HG03135 (cell line): ENCODE measurements at regions not wholly inside any gene's neighbourhood (a gene's known extent, or its start where the extent isn't known, plus 50 kb on each side); places are given as distances from the start of the nearest gene placed in this dataset.

ENCODE experiments used
- ATAC-seq: cut with Tn5 transposase; IDR thresholded peaks from one replicate; pipeline ENCODE4 v1.9.1; 2021; ENCODE audit warnings: mild to moderate bottlenecking, moderate library complexity; ENCODE audit not compliant: unreplicated experiment

DNA sequence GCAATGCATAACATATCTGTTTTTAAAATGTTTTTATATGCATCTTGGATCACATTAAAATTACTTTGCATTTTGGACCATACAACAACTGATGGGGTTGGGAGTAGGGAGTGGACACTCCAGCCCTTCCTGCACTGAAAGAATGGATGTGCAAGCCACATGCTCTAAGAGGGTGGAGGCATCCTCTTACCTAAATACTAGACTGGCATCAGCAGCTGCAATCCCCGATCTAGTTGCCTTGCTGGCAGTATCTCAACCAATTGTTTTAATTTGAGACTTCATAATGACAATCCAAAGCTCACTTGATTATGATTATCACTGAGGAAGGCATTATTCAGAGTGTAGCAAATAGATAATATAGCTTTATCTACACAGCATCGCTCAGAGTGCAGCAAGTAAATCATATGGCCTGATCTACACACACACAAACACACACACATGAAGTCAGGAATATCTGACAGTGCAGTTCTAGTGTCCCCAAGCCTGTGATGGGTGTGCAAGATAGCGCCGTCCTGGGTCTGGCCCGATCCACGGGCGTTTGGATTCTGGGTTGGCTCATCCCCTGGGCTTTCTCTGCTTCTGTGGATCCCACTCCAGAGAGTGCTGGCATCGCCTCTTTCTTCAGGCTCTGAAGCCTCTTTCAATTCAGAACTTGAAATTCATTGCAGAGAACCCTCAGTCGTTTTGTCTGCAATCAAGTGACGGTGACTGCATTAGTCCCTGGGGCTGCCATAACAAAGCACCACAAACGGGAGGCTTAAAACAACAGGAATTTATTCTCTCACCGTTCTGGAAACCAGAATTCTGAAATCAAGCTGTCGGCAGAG is 181.3 kb downstream of the ETS2 start:
- no peak for ATAC-seq

DNA sequence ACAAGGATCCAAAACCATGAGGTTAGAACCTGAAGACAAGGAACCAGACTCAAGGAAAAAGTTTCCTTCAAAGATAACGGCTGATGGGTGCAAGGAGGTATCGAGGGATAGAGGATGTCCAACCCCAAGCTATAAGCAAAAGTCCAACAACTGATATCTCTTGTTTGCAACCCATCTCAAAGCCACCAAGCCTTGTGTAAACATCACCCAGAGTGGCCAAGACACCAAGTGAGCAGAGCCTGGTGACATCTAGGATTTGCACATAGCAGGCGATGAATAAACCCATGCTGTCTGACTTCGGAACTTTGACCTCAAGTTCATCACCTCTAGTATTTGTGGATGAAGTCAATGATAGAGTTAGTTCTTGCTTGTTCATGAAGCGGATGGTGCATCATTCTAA is 180.7 kb downstream of the ETS2 start:
- ATAC-seq = no peak

DNA sequence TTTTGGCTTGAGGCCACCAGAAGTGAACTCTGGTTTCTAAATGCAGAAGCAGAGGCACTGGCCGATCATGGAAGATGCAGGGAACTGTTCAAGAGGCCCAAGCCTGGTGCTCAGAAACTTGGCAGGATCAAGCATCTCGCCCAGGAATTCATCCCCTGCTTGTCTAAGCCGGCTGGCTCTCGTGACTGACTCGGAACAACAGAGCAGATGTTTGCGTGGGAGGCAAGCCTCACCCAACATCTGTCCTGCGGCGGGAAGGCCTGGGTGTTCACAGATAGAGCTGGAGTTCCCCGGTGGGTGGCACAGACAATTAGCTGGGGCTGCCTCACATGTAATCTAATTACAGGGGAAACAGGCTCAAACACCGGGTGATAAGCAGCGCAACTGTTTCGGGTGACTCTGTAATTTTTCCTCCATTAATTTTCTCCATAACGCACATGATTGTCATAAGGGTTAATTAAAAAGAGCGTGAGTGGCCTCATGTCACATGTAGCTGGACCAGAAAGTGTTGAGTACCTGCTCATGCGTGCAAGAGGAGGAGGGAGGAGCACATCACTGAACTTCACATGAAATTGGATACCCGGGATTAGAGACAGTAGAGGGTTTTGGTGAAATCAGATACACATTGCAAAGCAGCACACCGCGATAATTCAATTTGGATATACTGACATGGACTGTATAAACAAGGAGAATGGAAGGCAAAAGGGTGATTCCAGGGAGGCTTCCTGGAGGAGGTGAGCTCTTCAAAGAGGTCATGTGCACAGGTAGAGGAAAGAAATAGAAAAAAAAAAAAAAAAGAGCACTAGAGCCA is 180.0 kb downstream of the ETS2 start:
- no peak for ATAC-seq

DNA sequence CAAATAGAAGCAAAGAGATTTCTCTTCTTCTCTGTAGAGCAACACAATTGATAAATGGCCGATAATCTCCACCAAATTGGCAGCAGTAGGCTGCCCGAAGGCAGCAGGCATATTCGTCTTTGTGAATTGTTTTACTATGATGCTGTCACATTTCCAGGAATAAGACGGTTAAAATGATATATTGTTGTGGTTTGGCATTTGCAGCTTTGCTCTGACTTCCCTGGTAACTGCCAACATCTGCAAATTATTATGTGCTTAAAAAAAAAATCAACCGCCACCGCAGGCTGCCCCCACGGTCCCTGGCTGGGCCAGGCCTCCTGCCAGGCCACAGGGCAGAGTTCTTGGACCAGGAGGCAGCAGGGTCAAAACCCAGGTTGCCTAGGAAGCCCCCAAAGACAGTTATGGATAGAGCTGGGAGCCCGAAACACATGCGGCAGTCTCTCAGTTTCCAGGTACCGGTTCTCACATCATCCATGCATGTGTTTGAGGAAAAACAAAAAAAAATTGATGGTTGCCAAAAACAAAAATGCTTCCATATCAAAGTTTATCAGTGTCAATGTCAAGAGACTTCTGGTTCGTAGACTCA is 179.3 kb downstream of the ETS2 start:
- ATAC-seq = no peak

DNA sequence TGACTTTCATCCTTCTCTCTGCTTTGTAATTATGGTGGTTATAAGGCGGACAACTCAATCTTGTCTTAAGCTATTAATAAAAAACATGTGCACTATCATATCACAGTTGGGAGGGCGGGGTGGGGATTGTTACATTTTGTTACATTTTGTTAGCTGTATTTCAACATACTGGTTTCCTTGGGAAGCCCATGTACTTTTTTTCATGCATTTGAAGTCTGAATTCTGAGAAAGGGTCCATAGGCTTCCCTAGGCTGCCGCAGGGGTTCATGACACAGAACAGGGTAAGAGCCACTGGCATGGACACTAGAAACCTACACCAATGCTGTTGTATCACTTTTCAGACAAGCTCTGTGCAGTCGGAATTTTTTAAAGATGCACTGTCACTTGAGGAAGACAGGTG is 178.8 kb downstream of the ETS2 start:
- no peak for ATAC-seq

DNA sequence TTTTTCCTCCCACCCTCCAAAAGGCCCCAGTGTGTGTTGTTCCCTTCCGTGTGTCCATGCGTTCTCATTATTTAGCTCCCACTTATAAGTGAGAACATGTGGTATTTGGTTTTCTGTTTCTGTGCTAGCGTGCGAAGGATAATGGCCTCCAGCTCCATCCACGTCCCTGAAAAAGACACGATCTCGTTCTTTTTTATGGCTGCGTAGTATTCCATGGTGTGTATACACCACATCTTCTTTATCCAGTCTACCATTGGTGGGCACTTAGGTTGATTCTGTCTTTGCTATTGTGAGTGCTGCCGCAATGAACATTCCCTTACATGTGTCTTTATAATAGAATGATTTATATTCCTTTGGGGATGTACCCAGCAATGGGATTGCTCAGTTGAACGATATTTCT is 177.8 kb downstream of the ETS2 start:
- ATAC-seq = no peak

DNA sequence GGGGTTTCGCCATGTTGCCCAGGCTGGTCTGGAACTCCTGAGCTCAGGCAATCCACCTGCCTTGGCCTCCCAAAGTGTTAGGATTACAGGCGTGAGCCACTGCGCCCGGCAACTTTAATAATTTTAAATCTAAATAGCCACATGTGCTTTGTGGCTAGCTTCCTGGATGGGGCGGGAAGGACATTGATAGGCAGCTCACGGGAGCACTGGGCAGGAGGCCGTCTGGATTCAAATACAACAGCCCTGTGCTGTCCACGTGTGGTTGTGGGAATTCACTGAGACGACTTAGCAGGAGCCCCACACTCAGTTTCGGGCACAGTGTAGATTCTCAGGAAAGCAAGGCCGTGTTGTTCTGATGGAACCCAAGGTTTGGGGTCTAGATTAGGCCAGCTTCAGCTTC is 177.1 kb downstream of the ETS2 start:
- no peak for ATAC-seq

DNA sequence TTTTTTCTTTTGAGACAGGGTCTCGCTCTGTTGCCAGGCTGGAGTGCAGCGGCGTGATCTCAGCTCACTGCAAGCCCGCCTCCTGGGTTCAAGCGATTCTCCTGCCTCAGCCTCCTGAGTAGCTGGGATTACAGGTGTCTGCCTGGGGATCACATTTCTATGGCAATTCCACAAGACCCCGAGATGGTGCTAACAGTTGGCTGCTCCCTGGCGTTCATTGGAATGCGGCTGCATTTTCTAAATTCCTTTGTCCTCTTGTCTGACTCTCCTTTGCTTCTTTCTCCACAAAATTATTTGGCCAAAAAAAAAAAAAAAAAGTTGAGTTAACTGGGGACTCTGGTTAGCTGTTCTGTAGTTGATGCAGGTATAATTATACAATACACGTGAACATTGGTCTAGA is 176.4 kb downstream of the ETS2 start:
- ATAC-seq = no peak

DNA sequence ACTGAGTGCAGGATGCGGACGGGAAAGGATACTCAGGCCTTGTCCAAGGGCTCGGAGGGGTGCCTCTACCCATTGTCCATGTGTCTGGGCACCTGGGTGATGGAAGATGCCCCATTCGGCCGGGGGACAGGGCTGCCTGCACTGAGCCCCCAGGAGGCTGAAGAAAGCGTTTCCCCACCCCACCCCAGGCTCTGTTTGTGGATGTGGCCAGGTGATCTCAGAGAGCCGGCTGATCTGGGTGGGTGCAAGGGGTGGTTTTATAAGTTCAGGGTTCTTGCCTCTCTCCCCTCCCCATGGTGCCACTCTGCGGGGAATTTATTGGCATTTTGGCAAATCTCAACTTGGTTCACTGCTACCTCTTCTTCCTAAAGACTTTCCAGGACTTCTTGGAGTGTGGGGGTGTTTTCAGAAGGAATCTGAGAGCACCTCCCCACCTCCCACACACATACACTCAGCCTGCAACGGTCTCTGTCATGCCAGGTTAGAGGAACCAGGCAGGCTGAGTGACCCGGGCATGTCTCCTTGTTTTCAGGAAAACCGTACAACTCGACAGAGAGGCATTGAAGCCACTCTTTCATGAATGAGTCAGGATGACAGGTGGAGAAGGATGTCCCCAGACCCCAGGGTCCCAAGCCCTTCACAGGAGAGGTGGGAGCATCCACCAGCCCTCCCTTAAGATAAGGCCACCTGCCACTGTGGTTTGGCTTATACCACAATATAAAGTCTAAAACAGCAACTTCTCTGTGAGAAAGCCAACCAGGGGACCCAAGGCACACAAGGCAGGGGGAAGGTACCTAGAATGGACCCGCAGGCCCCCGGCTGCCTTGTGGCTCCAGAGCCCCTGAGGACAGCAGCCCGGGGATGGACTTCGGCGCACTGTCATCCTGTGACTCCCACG is 174.9 kb downstream of the ETS2 start:
- no peak for ATAC-seq

DNA sequence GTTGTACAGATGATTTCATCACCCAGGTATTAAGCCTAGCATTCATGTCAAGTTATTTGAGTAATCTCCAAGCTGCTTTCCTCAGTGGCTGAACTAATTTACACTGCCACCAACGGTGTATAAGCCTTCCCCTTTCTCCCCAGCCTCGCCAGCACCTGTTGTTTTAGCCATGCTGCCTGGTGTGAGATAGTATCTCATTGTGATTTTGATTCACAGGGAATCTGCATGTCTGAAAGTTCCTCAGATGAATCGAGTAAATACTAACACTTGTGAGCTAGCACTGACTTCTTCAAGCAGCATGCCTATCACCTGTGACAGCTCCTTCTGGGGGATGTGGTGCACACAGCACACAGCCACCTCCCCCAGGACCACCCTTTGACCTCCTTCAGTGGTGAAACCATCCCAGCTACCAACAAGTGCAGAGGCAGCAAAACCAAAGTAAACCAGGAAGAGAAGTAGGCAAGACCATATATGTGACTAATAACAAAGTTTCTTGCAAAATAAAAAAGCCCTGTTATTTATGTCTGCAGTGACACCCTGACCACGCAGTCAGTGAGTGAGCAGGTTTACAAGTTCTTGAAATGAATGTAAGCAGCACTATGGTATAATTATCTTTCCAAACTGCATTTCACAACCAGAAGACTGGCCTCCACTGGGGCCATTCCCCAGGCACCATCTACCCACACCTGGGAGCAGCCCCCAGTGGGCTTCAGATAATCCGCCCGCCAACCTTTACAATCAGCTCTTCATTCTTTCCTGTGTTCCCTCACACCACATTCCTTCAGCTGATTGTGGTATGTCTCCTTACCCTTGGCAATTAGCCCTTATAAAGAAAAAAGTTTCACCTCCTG is 173.8 kb downstream of the ETS2 start:
- no peak for ATAC-seq

DNA sequence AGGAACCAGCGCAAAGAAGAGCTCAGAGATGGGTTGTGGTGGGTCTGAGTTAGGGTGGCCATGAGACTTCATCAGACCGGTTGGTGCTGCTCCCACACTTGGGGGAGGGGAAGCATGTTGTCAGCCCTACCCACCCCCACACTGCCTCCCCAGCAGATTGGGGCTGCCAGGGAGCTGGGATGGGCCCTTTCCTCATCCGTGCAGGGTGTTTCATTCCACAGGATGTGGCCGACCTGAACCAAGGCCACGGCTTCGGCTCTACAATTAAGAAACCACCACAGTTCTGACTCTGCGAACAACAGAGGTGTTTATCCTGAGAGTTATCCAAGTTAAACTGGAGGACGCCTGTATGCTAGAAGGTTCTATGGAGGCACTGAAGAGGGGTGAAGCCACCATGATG is 171.2 kb downstream of the ETS2 start:
- no peak for ATAC-seq

DNA sequence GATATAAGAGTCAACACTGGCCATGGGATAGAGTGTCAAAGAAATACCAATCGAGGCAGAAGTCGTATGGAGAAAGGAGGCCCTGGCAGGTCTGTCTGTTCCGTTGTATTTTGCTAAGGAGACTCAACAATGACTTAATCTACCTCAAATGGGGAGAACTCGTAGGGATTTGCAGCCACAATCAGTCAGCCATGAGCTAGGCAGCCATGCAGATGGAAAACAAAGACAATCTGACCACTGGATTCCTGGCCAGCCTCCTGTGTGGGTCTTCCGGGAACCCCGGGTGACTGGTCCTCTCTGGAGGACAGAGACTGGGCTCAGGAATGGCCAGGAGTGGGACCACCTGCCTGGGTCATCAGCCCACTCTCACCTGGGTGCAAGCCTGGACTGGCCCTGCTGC is 167.8 kb downstream of the ETS2 start:
- no peak for ATAC-seq

DNA sequence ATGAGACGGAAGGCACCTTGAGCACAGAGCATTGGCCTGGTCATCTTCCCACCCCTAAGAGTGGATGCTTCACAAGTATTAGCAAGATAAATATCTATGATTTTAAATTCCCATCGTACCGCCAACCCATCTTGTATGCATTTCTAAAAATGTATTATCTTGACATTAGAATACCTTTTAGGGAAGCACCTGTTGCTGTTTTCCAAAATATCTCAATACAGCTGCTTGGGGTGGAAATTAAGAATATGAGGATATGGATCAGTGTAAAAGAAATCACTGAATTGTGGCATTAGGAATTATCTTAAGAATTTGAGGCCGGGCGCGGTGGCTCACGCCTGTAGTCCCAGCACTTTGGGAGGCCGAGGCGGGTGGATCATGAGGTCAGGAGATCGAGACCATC is 166.3 kb downstream of the ETS2 start:
- ATAC-seq = no peak

DNA sequence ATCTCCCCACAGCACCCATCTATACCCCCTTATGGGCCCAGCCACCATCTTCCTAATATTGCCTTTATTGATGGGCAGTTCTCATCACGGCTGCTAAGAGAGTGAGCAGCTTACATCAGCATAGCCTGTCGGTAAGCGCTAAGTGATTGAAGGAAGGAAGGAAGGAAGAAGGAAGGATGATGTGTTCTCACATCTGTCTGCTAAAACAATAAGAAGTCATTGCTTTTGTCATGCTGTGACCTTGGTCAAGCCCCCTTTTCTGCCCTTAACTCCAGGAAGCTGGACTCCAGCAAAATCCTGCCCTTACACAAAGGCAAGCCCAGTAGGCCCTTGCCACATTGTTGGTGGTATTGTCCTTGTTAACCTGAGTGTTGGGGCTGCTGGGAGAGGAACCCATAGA is 165.0 kb downstream of the ETS2 start:
- ATAC-seq = no peak

DNA sequence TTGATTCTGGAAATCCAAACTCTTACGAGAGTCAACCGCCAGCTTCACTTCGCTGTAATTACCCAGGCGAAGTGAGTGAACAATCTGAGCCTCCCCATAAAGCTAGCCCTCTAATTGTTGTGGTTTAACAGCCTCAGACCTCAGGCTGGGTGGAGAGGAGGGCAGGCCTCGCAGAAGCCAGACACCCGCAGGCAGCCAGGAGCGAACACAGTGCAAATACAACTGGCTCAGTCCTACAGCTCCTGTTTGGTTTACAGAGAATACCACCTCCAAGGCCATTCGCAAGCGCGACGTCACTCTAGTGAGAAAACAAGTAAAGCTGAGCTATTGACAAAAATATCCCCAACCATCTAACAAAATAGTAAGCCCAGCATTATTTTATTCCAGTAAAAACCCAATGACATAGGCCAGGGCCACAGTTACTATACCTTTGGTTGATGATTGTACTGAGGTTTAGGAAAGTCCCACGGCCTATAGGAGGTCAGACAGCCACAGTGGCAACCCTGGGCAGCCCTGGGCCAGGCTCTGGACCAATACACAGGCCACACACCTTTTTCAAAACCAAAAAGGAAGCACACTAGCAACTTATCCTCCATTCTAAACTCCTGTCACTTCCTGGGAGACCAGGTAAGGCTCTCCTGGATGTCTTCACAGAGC is 163.3 kb downstream of the ETS2 start:
- ATAC-seq = no peak

DNA sequence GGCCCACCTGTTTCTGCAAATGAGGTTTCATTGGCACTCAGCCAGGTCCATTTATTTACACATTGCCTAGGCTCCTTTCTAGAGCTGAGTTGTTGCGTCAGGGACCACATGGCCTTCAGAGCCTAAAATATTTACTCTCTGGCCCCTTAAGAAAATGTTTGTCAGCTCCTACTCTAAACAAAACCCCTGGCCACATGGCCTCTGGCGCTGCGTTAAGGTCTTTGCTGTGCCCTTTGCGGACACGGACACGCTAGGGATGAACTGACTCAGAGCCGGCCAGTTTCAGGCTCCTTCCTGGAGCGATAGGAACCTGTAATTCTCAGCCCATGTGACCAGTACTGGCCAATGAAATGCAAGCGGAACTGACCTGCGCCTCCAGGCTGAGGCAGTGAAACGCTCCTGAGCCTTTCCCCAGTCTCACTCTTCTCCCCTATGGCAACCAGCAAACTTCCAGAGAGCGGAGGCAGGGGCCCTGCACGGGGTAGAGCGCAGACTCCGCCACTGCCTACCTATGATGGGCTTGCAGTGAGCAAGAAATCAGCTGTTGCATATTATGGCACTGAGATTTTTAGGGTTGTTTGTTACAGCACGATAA is 160.3 kb downstream of the ETS2 start:
- no peak for ATAC-seq

DNA sequence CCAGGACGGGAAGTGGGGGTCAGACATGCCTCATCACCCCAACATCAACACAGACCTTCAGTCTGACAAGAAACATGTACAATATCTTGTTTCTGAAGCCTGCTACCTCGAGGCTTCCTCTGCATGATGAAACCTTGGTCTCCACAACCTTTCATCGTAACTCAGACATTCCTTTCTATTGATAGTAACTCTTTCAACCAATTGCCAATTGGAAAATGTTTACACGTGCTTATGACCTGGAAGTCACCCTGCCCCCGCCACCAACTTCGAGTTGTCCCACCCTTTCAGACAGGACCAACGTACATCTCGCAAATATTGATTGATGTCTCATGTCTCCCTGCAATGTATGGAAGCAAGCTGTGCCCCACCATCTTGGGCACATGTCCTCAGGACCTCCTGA is 159.5 kb downstream of the ETS2 start:
- no peak for ATAC-seq

DNA sequence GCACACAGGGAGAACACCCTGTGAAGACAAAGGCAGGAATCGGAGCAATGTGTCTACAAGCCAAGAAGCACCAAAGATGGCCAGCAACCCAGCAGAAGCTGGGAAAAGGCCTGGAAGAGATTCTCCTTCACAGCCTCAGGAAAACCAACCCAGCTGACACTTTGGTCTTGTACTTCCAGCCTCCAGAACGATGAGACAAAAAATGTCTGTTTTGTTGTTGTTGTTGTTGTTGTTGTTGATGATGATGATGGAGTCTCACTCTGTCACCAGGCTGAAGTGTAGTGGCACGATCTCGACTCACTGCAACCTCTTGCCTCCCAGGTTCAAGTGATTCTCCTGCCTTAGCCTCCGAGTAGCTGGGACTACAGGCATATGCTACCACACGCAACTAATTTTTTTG is 157.3 kb downstream of the ETS2 start:
- ATAC-seq = no peak

DNA sequence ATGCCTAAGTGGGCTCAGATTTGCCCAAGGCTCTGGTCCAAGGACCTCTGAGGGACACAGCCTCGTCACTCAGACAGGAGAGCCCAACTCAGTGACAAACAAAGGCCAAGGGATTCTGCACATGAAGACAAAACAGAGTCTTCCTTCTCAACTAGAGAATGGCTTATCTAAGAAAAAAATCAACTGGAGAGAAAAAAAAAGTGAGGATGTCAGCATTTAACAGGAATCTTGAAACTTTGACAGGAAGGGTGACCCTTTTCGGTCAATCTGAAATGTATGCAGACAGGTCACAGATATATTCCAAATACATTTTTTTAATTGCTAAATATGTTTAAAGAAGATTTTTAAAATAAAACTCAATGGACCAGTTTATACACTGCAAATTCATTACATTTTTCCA is 154.5 kb downstream of the ETS2 start:
- ATAC-seq = no peak
